ENCODE measurements at regions not wholly inside any gene's neighbourhood (a gene's known extent, or its start where the extent isn't known, plus 50 kb on each side); places are given as distances from the start of the nearest gene placed in this dataset.

DNA sequence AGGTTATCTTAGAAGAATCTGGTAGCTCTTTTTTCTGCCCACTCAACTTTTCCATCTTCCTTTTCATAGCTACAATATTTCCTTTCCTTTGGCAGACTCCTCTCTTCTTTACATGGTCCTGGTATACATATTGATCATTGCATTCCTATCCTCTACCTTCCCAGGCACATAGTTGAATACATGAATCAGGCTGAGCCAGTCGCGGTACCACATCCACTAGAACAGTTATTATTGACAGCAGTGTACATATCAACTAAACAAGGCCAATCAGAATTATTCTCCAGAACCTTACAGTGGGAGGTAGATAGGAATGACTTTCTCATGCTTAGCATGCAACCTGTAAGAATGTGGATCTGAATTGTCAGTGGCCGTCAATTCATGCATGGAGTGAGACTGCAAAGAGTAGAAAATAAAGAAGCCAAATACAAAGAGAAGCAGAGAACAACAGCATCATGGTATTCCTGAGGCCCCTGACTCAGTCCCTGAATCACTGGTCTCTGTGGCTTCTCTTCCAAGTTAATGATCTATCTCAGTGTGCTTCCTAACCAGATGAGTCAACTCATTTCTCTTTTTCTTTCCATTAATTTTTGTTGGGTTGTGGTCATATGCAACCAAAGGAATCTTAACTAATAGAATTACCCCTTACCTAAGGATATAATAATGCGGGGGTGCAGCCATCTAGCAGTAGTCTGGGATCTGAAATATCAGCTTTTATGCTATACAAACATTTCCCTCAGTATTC lies 60.9 kb upstream of the DCBLD2 start:
- peak; percentile 73 for DNase-seq (ENCODE audit: low spot score)

DNA sequence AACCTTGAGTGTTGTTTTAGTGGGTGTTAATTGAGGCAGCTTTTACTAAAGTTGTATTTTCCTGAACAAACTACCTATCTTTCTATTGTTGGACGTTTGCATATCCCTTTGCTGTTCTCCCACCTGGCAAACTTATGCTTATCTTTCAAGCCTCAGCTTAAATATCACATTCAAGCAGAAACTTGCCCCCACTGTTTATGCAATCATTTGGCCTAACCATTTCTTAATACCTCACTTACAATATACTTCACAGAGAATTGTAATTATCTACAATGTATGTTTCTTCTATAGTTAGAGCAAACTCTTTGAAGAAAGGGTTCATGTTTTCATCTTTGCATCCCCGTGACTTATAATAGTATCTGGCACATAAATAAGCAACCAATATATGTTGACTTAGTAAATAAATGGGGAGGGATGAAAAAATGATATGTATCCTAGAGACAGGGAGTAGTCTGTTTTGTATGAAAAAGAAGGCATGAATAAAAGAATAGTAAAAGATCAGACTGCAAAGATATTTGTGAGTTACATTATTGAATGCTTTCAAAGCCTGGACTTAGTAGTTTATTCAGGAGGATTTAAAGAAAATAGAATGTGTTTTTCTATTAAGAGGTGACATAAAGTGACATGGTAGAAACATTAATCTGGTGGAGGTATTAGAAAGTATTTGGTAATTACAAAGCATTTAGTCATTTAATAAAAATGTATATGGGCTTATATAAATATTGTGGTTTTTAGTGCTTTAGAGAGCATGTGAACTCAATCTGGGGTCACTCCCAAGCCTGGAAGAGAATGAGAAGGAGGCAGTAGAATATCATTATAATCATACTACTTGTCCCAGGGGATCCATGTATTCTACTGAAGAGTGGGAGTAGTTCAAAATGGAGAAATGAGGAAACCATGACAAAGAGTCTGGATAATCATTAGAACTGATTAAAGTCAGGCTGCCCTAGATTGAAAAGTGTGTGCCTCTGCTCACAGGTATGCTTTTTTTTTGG lies 60.0 kb upstream of the DCBLD2 start:
- DNase-seq (ENCODE audit: low spot score) = no peak

DNA sequence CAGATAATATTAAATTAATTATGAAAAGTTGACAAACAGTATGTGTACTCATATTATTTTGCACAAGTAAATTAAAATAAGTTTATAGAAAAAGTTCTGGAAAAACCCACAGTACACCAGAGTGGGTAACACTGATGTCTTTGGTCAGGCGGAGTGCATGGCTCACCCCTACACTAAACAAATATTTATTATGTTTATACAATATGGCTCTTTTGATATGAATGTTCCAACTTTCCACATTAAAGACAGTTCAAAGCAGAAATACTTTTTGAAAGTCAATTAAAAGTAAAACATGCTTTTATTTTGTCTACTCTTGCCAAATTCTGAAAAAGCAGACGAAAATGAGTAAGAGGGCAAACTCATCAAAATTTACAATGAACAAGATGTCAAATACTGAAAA lies 56.2 kb upstream of the DCBLD2 start:
- no peak for DNase-seq (ENCODE audit: low spot score)

DNA sequence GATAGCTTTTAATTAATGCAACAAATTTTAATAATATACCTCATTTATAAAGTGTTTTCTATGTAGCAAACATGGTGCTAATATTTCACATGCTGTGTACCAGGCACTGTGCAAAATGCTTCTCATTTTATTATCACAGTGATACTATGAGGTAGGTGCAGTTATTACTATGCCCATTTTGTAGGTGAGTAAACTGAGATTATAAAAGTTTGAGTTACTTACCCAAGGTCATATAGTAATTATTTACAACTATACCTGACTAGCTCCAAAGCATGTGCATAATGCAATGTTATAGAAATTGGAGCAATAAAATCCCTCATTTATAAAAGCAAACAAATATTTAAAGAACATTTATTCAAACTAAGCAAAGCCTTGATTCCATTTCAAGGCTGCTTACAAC lies 54.5 kb upstream of the DCBLD2 start:
- no peak for DNase-seq (ENCODE audit: low spot score)

DNA sequence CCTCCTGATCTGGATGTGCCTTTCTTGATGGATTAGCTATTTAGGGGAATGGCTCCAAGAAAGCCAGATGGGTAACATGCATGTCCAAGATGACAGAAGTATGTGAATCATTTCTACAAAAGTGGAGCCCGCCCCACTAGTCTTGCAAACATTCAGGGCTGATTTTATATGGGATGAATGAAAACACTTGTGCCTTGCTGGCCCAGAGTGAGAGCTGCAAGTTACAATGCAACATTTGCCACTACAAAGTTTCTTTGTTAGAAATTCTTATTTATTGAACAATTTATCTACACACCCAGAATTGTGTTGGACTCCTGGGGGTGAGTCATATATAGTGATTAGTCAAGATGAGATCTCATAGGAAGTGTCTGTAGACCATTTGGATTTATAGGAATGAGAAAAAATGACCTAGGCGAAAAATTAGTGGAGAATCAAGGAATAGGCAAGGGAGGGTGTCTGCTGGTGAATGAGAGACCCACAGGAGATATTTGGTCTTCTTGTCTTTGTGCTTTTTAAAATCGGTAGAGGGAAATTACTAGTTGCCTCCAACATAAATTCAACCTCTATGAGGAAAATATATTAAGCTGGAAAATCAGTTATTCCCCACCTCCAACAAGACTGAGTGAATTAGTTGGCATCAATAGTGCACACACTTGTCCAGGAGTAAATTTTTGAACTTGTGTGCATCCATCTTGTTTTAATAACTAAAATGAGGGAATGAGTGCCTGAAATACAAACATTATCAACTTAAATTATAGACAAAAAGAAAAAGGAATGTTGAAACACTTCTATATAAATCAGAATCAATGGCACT lies 53.5 kb upstream of the DCBLD2 start:
- peak; percentile 44 for DNase-seq (ENCODE audit: low spot score)

DNA sequence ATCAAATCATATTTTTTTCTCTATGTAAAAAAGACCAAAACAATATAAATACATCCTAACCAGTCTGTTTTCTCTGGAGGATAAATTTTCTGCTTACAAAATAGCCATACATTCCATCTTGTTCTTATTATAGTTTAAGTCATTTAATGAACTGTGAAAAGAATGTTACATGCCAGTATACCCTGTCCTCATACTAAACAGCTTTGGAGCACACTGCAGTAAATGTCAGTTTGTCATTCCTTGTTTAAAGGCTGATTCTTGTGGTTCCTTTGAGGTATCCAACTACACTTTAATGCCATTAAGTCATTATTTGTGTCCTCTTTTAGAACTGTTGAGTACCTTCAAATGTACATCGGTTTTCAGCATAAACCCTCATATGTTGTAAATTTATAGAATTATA lies 52.7 kb upstream of the DCBLD2 start:
- no peak for DNase-seq (ENCODE audit: low spot score)

DNA sequence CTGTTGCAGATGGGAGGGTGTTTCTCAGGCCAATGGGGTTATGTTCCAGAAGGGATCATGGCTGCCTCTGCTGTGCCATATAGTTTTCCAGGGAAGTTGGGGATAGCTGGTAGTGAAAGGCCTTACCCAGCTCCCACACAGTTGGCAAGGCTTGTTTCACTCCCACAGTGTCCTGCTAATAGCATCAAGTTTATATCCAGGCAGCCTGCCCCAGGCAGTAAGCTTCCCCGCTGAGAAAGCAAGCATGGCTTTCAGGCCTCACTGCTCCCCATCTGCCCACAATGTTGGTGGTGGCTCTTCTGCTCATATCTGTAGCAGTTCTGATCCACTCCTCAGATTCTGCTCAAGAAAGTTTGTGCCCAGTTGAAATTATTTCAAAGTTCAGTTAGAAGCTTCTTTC lies 50.9 kb upstream of the DCBLD2 start:
- no peak for DNase-seq (ENCODE audit: low spot score)
